ENCODE measurements at regions not wholly inside any gene's neighbourhood (a gene's known extent, or its start where the extent isn't known, plus 50 kb on each side); places are given as distances from the start of the nearest gene placed in this dataset.

GRCh38 chr3:153680526-153680925 is 440.7 kb upstream of the ARHGEF26 start:
- no peak for DNase-seq

GRCh38 chr3:153681057-153681456 is 440.1 kb upstream of the ARHGEF26 start:
- no peak for DNase-seq

- no peak for DNase-seq
These were observed 432.7 kb upstream of the ARHGEF26 start for GRCh38 chr3:153688301-153689120.

GRCh38 chr3:153693207-153693606 is 428.0 kb upstream of the ARHGEF26 start:
- no peak for DNase-seq

- DNase-seq = no peak
These were observed 419.1 kb upstream of the ARHGEF26 start for GRCh38 chr3:153702106-153702505.

- DNase-seq = no peak
These were observed 417.1 kb upstream of the ARHGEF26 start for GRCh38 chr3:153704115-153704514.

- DNase-seq = no peak
These were observed 414.5 kb upstream of the ARHGEF26 start for GRCh38 chr3:153706706-153707105.

GRCh38 chr3:153714016-153714415 is 407.2 kb upstream of the ARHGEF26 start:
- DNase-seq = no peak

- no peak for DNase-seq
These were observed 406.5 kb upstream of the ARHGEF26 start for GRCh38 chr3:153714588-153715290.

- DNase-seq = no peak
These were observed 399.0 kb upstream of the ARHGEF26 start for GRCh38 chr3:153722157-153722556.

GRCh38 chr3:153731071-153731470 is 390.1 kb upstream of the ARHGEF26 start:
- no peak for DNase-seq

- DNase-seq = no peak
These were observed 386.2 kb upstream of the ARHGEF26 start for GRCh38 chr3:153734777-153735551.

- DNase-seq = no peak
These were observed 381.1 kb upstream of the ARHGEF26 start for GRCh38 chr3:153740109-153740508.

GRCh38 chr3:153744889-153745288 is 376.3 kb upstream of the ARHGEF26 start:
- DNase-seq = no peak

GRCh38 chr3:153746211-153746610 is 375.0 kb upstream of the ARHGEF26 start:
- no peak for DNase-seq

- DNase-seq = no peak
These were observed 372.1 kb upstream of the ARHGEF26 start for GRCh38 chr3:153749070-153749610.

GRCh38 chr3:153752405-153753027 is 368.7 kb upstream of the ARHGEF26 start:
- no peak for DNase-seq

GRCh38 chr3:153753035-153753434 is 368.2 kb upstream of the ARHGEF26 start:
- DNase-seq = no peak

GRCh38 chr3:153756816-153757215 is 364.4 kb upstream of the ARHGEF26 start:
- no peak for DNase-seq

GRCh38 chr3:153757839-153758238 is 363.4 kb upstream of the ARHGEF26 start:
- no peak for DNase-seq

- no peak for DNase-seq
These were observed 360.2 kb upstream of the ARHGEF26 start for GRCh38 chr3:153760948-153761347.

GRCh38 chr3:153762411-153763235 is 358.6 kb upstream of the ARHGEF26 start:
- DNase-seq = no peak

Measured in central memory CD4-positive, alpha-beta T cell (primary cell).